MG63 (cell line): ENCODE measurements at regions not wholly inside any gene's neighbourhood (a gene's known extent, or its start where the extent isn't known, plus 50 kb on each side); places are given as distances from the start of the nearest gene placed in this dataset.
"Not testable (repeated sequence)": the region's sequence is repeated elsewhere in the genome, so short reads cannot be mapped to it uniquely, and the experiment has no call there.

ENCODE experiments used
- DNase-seq: peaks from one replicate; pipeline ENCODE4 v3.0.0-alpha.2; 2020
- H3K27me3 ChIP-seq: fragments of 250-450 bp; sonication (Bioruptor Pico); 2 replicates; pipeline ENCODE4 v1.5.1; 2020; ENCODE audit warnings: mild to moderate bottlenecking, moderate library complexity
- H3K36me3 ChIP-seq: fragments of 250-450 bp; sonication (Bioruptor Pico); 2 replicates; pipeline ENCODE4 v1.5.1; 2020; ENCODE audit warnings: mild to moderate bottlenecking, moderate library complexity
- H3K4me3 ChIP-seq: fragments of 250-450 bp; sonication (Bioruptor Pico); 2 replicates; pipeline ENCODE4 v1.5.1; 2020; ENCODE audit warnings: mild to moderate bottlenecking, moderate library complexity
- H3K9me3 ChIP-seq: fragments of 250-450 bp; sonication (Bioruptor Pico); 2 replicates; pipeline ENCODE4 v1.5.1; 2020; ENCODE audit warnings: mild to moderate bottlenecking, moderate library complexity

- peak; percentile 49 for DNase-seq
- Histone ChIP-seq H3K36me3 (no peaks in the 10 kb centered on the region), H3K4me3 (no peak overlapping the region), H3K9me3 (no peaks in the 10 kb centered on the region), H3K27me3 (no peaks in the 10 kb centered on the region)
Observed at GRCh38 chr15:26051761-26052675, 188.9 kb upstream of the ATP10A start.

GRCh38 chr15:26050984-26051383 lies 187.9 kb upstream of the ATP10A start:
- no peaks in the 10 kb centered on the region for H3K27me3 ChIP-seq
- no peak overlapping the region for H3K4me3 ChIP-seq
- no peak for DNase-seq
- no peaks in the 10 kb centered on the region for H3K9me3 ChIP-seq
- no peaks in the 10 kb centered on the region for H3K36me3 ChIP-seq

GRCh38 chr15:26049900-26050657 lies 187.0 kb upstream of the ATP10A start:
- H3K27me3 ChIP-seq, result no peaks in the 10 kb centered on the region
- no peak for DNase-seq
- no peaks in the 10 kb centered on the region for H3K9me3 ChIP-seq
- H3K36me3 ChIP-seq, result no peaks in the 10 kb centered on the region
- H3K4me3 ChIP-seq, result no peak overlapping the region

- no peaks in the 10 kb centered on the region for H3K27me3 ChIP-seq
- H3K4me3 ChIP-seq, result no peak overlapping the region
- no peaks in the 10 kb centered on the region for H3K36me3 ChIP-seq
- DNase-seq, result no peak
- H3K9me3 ChIP-seq, result no peaks in the 10 kb centered on the region
Observed at GRCh38 chr15:26048669-26049068, 185.5 kb upstream of the ATP10A start.

- no peaks in the 10 kb centered on the region for H3K9me3 ChIP-seq
- H3K4me3 ChIP-seq, result no peak overlapping the region
- no peaks in the 10 kb centered on the region for H3K27me3 ChIP-seq
- no peak for DNase-seq
- no peaks in the 10 kb centered on the region for H3K36me3 ChIP-seq
Observed at GRCh38 chr15:26045516-26045915, 182.4 kb upstream of the ATP10A start.

- H3K9me3 ChIP-seq, result no peaks in the 10 kb centered on the region
- H3K27me3 ChIP-seq, result no peaks in the 10 kb centered on the region
- DNase-seq, result no peak
- no peaks in the 10 kb centered on the region for H3K36me3 ChIP-seq
- H3K4me3 ChIP-seq, result no peak overlapping the region
Observed at GRCh38 chr15:26043018-26043417, 179.9 kb upstream of the ATP10A start.

- no peak overlapping the region for H3K4me3 ChIP-seq
- no peaks in the 10 kb centered on the region for H3K36me3 ChIP-seq
- no peaks in the 10 kb centered on the region for H3K27me3 ChIP-seq
- no peak for DNase-seq
- no peaks in the 10 kb centered on the region for H3K9me3 ChIP-seq
Observed at GRCh38 chr15:26038693-26039092, 175.6 kb upstream of the ATP10A start.

- Histone ChIP-seq H3K4me3 (no peak overlapping the region), H3K36me3 (no peaks in the 10 kb centered on the region), H3K27me3 (no peaks in the 10 kb centered on the region), H3K9me3 (no peaks in the 10 kb centered on the region)
- DNase-seq, result no peak
Observed at GRCh38 chr15:26037369-26037768, 174.2 kb upstream of the ATP10A start.

- Histone ChIP-seq H3K36me3 (no peaks in the 10 kb centered on the region), H3K9me3 (no peaks in the 10 kb centered on the region), H3K27me3 (no peaks in the 10 kb centered on the region), H3K4me3 (no peak overlapping the region)
- no peak for DNase-seq
Observed at GRCh38 chr15:26033493-26033892, 170.4 kb upstream of the ATP10A start.

- no peaks in the 10 kb centered on the region for H3K27me3 ChIP-seq
- H3K36me3 ChIP-seq, result no peaks in the 10 kb centered on the region
- DNase-seq, result no peak
- no peaks in the 10 kb centered on the region for H3K9me3 ChIP-seq
- H3K4me3 ChIP-seq, result no peak overlapping the region
Observed at GRCh38 chr15:26032162-26032846, 169.2 kb upstream of the ATP10A start.

- not testable (repeated sequence) for H3K4me3 ChIP-seq, H3K36me3 ChIP-seq, DNase-seq, H3K27me3 ChIP-seq, H3K9me3 ChIP-seq
Observed at GRCh38 chr15:26029586-26029985, 166.5 kb upstream of the ATP10A start.

- Histone ChIP-seq H3K4me3 (no peak overlapping the region), H3K36me3 (no peaks in the 10 kb centered on the region), H3K9me3 (no peaks in the 10 kb centered on the region), H3K27me3 (no peaks in the 10 kb centered on the region)
- DNase-seq, result no peak
Observed at GRCh38 chr15:26029146-26029545, 166.0 kb upstream of the ATP10A start.

GRCh38 chr15:26028086-26028740 lies 165.1 kb upstream of the ATP10A start:
- DNase-seq, result no peak
- H3K36me3 ChIP-seq, result no peaks in the 10 kb centered on the region
- H3K9me3 ChIP-seq, result no peaks in the 10 kb centered on the region
- H3K27me3 ChIP-seq, result no peaks in the 10 kb centered on the region
- H3K4me3 ChIP-seq, result no peak overlapping the region

- not testable (repeated sequence) for H3K27me3 ChIP-seq, H3K4me3 ChIP-seq, DNase-seq, H3K36me3 ChIP-seq, H3K9me3 ChIP-seq
Observed at GRCh38 chr15:26026671-26027070, 163.5 kb upstream of the ATP10A start.

GRCh38 chr15:26024241-26024640 lies 161.1 kb upstream of the ATP10A start:
- H3K9me3 ChIP-seq, result no peaks in the 10 kb centered on the region
- no peaks in the 10 kb centered on the region for H3K27me3 ChIP-seq
- no peak overlapping the region for H3K4me3 ChIP-seq
- DNase-seq, result no peak
- H3K36me3 ChIP-seq, result no peaks in the 10 kb centered on the region

- Histone ChIP-seq H3K9me3 (no peaks in the 10 kb centered on the region), H3K36me3 (no peaks in the 10 kb centered on the region), H3K27me3 (no peaks in the 10 kb centered on the region), H3K4me3 (no peak overlapping the region)
- DNase-seq, result no peak
Observed at GRCh38 chr15:26023691-26024090, 160.6 kb upstream of the ATP10A start.

GRCh38 chr15:26023231-26023630 lies 160.1 kb upstream of the ATP10A start:
- H3K4me3 ChIP-seq, result no peak overlapping the region
- H3K36me3 ChIP-seq, result no peaks in the 10 kb centered on the region
- no peaks in the 10 kb centered on the region for H3K9me3 ChIP-seq
- DNase-seq, result no peak
- no peaks in the 10 kb centered on the region for H3K27me3 ChIP-seq
